Sciatic nerve (tissue), 2 donors: ENCODE measurements at regions not wholly inside any gene's neighbourhood (a gene's known extent, or its start where the extent isn't known, plus 50 kb on each side); places are given as distances from the start of the nearest gene placed in this dataset.
A peak's percentile ranks its signal among the peaks of the same experiment; 100 is the strongest.

Source experiments
- ATAC-seq: fragments of 200-7000 bp; cut with Tn5 transposase; one replicate; pipeline ENCODE4 v1.9.1; 2020; ENCODE audit warnings: mild to moderate bottlenecking, moderate library complexity
- DNase-seq: peaks from one replicate; pipeline ENCODE4 v3.0.0-alpha.2; 2020; ENCODE audit warnings: low spot score
- intact Hi-C: fragments of 100-400 bp; cut with DNase I; formaldehyde crosslinking; loops from one replicate; pipeline ENCODE4 v1.14.2; 2022
- donor health status: DM: no; HTN: no; CAD: no.
- donor health status: DM: no; HTN: no; CAD: no.

GRCh38 chr10:44788147-44789129 is 122.7 kb upstream of the TMEM72 start:
- ATAC-seq, result no peak
- intact Hi-C loops, result no loop called here
- DNase-seq, result no peak

- ATAC-seq (no peak), DNase-seq (no peak)
- intact Hi-C loops, result no loop called here
Measured at GRCh38 chr10:44792119-44792775, 118.9 kb upstream of the TMEM72 start.

GRCh38 chr10:44799966-44800365 is 111.2 kb upstream of the TMEM72 start:
- ATAC-seq, result no peak
- no peak for DNase-seq
- intact Hi-C loops, result no loop called here

- intact Hi-C loops, result no loop called here
- peak; percentile 71 for ATAC-seq
- DNase-seq, result peak; percentile 86
Measured at GRCh38 chr10:44801383-44802327, 109.5 kb upstream of the TMEM72 start.

GRCh38 chr10:44803862-44804261 is 107.3 kb upstream of the TMEM72 start:
- intact Hi-C loops, result no loop called here
- no peak for DNase-seq
- no peak for ATAC-seq

- ATAC-seq, result no peak
- intact Hi-C loops, result no loop called here
Measured at GRCh38 chr10:44804661-44805060, 106.5 kb upstream of the TMEM72 start.

GRCh38 chr10:44805466-44806210 is 105.5 kb upstream of the TMEM72 start:
- DNase-seq (no peak), ATAC-seq (peak; percentile 82)
- intact Hi-C loops, result no loop called here

More at GRCh38 chr10:44804661-44805060, 106.5 kb upstream of the TMEM72 start:
- no peak for DNase-seq

GRCh38 chr10:44806950-44807349 is 104.2 kb upstream of the TMEM72 start:
- ATAC-seq, result peak; percentile 60
- intact Hi-C loops, result no loop called here
- no peak for DNase-seq

- intact Hi-C loops, result no loop called here
- ATAC-seq, result no peak
Measured at GRCh38 chr10:44807451-44807850, 103.7 kb upstream of the TMEM72 start.

GRCh38 chr10:44809647-44810046 is 101.5 kb upstream of the TMEM72 start:
- DNase-seq (no peak), ATAC-seq (no peak)
- intact Hi-C loops, result no loop called here

More at GRCh38 chr10:44807451-44807850, 103.7 kb upstream of the TMEM72 start:
- no peak for DNase-seq

GRCh38 chr10:44811072-44811471 is 100.1 kb upstream of the TMEM72 start:
- intact Hi-C loops, result no loop called here
- DNase-seq, result no peak
- ATAC-seq, result peak; percentile 78

- intact Hi-C loops, result no loop called here
- ATAC-seq (no peak), DNase-seq (no peak)
Measured at GRCh38 chr10:44813201-44813600, 97.9 kb upstream of the TMEM72 start.

GRCh38 chr10:44814929-44815328 is 96.2 kb upstream of the TMEM72 start:
- ATAC-seq, result no peak
- intact Hi-C loops, result no loop called here
- no peak for DNase-seq

GRCh38 chr10:44818041-44818649 is 93.0 kb upstream of the TMEM72 start:
- intact Hi-C loops, result no loop called here
- DNase-seq (no peak), ATAC-seq (peak; percentile 79)

GRCh38 chr10:44818701-44819127 is 92.4 kb upstream of the TMEM72 start:
- ATAC-seq (peak; percentile 37), DNase-seq (no peak)
- intact Hi-C loops, result no loop called here

GRCh38 chr10:44820094-44820493 is 91.0 kb upstream of the TMEM72 start:
- ATAC-seq (no peak), DNase-seq (no peak)
- intact Hi-C loops, result no loop called here

- ATAC-seq (no peak), DNase-seq (no peak)
- intact Hi-C loops, result no loop called here
Measured at GRCh38 chr10:44821290-44821689, 89.8 kb upstream of the TMEM72 start.

GRCh38 chr10:44822349-44822748 is 88.8 kb upstream of the TMEM72 start:
- DNase-seq (no peak), ATAC-seq (no peak)
- intact Hi-C loops, result no loop called here
